GM13976 (cell line): ENCODE measurements at regions not wholly inside any gene's neighbourhood (a gene's known extent, or its start where the extent isn't known, plus 50 kb on each side); places are given as distances from the start of the nearest gene placed in this dataset.

Source experiments
- DNase-seq: peaks from one replicate; pipeline ENCODE4 v3.0.0; 2012; ENCODE audit warnings: low spot score
- CTCF ChIP-seq: IDR thresholded peaks from 2 replicates; pipeline ENCODE4 v1.5.1; 2012; ENCODE audit warnings: borderline replicate concordance, mild to moderate bottlenecking; ENCODE audit not compliant: insufficient read depth; ENCODE audit errors: extremely low read depth, missing control alignments, control extremely low read depth
- in situ Hi-C: fragments of 300-500 bp; cut with MboI; formaldehyde crosslinking; loops from one replicate; pipeline ENCODE4 v1.12.0; 2022; ENCODE audit warnings: low sequenced_read_pairs, mixed read lengths, inconsistent platforms; ENCODE audit not compliant: unreplicated experiment

GRCh38 chr2:106988361-106988760, 102.4 kb upstream of the ST6GAL2 start:
- in situ Hi-C loops, result no loop called here
- DNase-seq, result no peak
- TF ChIP-seq CTCF, result no peak

- DNase-seq, result no peak
- in situ Hi-C loops, result no loop called here
- TF ChIP-seq CTCF, result no peak
Observed at GRCh38 chr2:106990297-106990696, 104.3 kb upstream of the ST6GAL2 start.

GRCh38 chr2:106991866-106992265, 105.9 kb upstream of the ST6GAL2 start:
- no peak for DNase-seq
- in situ Hi-C loops, result no loop called here
- TF ChIP-seq CTCF, result no peak

- DNase-seq, result no peak
- TF ChIP-seq CTCF, result no peak
- in situ Hi-C loops, result no loop called here
Observed at GRCh38 chr2:106995556-106995955, 109.6 kb upstream of the ST6GAL2 start.

GRCh38 chr2:106996171-106996769, 110.3 kb upstream of the ST6GAL2 start:
- no peak for TF ChIP-seq CTCF
- no peak for DNase-seq

GRCh38 chr2:106997204-106997603, 111.2 kb upstream of the ST6GAL2 start:
- in situ Hi-C loops, result no loop called here
- DNase-seq, result no peak
- TF ChIP-seq CTCF, result no peak

More at GRCh38 chr2:106996171-106996769, 110.3 kb upstream of the ST6GAL2 start:
- in situ Hi-C loops, result no loop called here
